ENCODE measurements at regions not wholly inside any gene's neighbourhood (a gene's known extent, or its start where the extent isn't known, plus 50 kb on each side); places are given as distances from the start of the nearest gene placed in this dataset.

DNA sequence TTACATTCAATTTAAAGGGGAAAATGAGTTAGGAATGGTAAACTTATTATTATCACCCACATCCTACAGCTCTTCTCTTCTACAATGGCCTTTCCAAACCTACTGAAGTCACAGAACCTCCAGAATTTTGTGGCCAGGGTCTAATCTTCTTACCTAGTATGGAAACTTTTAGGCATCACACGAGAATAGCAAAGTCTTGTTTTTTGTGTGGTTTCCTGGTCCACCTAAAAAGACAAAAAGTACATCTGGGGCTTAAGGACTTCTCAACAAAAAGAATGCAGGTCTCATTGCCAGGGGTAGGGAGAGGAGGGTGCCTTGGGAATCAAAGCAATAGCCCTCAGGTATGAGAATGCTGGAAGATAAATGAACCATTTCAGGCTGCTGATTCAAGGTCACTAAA is 345.3 kb downstream of the LMX1A start:
- Mint-ChIP-seq H3K36me3 (ENCODE audit: low read depth) (no peaks in the 10 kb centered on the region), H3K4me1 (no peaks in the 10 kb centered on the region), H3K9me3 (no peaks in the 10 kb centered on the region), H3K4me3 (no peak overlapping the region), H3K27me3 (ENCODE audit: insufficient read depth, low read depth, poor library complexity) (no peaks in the 10 kb centered on the region), H3K27ac (no peak overlapping the region)
- Histone ChIP-seq H4K20me1 (replicated peaks; ENCODE audit: insufficient read depth) (no peaks in the 10 kb centered on the region), H3K4me2 (no peak overlapping the region), H3K27ac (ENCODE audit: low read depth) (no peak overlapping the region), H3K4me1 (ENCODE audit: insufficient read depth) (no peaks in the 10 kb centered on the region), H3F3A (replicated peaks; ENCODE audit: low read depth) (no peaks in the 10 kb centered on the region), H3K4me3 (no peak overlapping the region), H2AFZ (no peak overlapping the region), H3K9me2 (ENCODE audit: insufficient read depth) (no peaks in the 10 kb centered on the region), H3K27me3 (ENCODE audit: insufficient read depth) (no peaks in the 10 kb centered on the region), H3K36me3 (ENCODE audit: insufficient read depth) (no peaks in the 10 kb centered on the region), H3K79me2 (replicated peaks; ENCODE audit: insufficient read depth) (no peaks in the 10 kb centered on the region)
- ATAC-seq: no peak
- no peak for TF ChIP-seq STAT1 (IDR thresholded peaks at IDR 0.05; ENCODE audit: unreplicated experiment)
- no peak for TF ChIP-seq ETS1 (IDR thresholded peaks at IDR 0.05)
- no peak for DNase-seq (ENCODE audit: low spot score)

DNA sequence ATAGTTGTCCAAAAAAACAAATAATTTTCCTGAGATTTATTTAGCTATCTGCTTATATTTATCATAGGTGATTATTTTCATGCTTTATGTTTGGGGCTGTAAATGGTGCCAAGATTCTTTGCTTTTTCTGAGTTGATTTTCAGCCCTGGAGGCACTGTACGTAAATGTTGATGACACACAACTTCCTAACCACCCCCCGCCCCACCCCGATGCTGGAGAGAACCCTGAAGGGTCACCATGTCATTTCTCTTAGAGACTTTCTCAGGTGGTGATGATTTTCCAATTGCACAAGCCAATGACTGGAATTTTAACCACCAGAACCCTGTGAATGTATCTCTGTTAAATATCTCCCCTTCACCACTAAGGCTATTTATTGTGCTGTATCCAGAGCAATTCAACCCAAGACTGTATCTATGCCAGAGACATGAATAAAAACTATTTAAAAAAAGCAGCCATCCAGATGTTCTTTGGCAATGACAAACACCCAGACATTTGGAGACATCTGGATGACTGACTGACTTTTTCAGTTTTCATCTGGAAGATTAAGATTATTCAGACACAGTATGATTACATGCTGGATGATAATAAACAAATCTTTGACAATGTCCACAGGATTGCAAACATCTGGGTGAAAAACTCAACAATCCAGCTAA is 346.0 kb downstream of the LMX1A start:
- no peak overlapping the region for H3K4me2 ChIP-seq
- H3K36me3 ChIP-seq (ENCODE audit: insufficient read depth): no peaks in the 10 kb centered on the region
- DNase-seq (ENCODE audit: low spot score) (no peak), ATAC-seq (no peak)
- no peaks in the 10 kb centered on the region for H3K27me3 ChIP-seq (ENCODE audit: insufficient read depth)
- no peaks in the 10 kb centered on the region for H3K4me1 Mint-ChIP-seq
- no peaks in the 10 kb centered on the region for H3K27me3 Mint-ChIP-seq (ENCODE audit: insufficient read depth, low read depth, poor library complexity)
- no peaks in the 10 kb centered on the region for H3K36me3 Mint-ChIP-seq (ENCODE audit: low read depth)
- no peak overlapping the region for H3K4me3 Mint-ChIP-seq
- H3K9me3 Mint-ChIP-seq: no peaks in the 10 kb centered on the region
- no peak overlapping the region for H3K27ac Mint-ChIP-seq
- no peaks in the 10 kb centered on the region for H3K79me2 ChIP-seq (replicated peaks; ENCODE audit: insufficient read depth)
- no peak overlapping the region for H3K27ac ChIP-seq (ENCODE audit: low read depth)
- H3K4me1 ChIP-seq (ENCODE audit: insufficient read depth): no peaks in the 10 kb centered on the region
- H4K20me1 ChIP-seq (replicated peaks; ENCODE audit: insufficient read depth): no peaks in the 10 kb centered on the region
- H2AFZ ChIP-seq: no peak overlapping the region
- H3K4me3 ChIP-seq: no peak overlapping the region
- no peaks in the 10 kb centered on the region for H3K9me2 ChIP-seq (ENCODE audit: insufficient read depth)
- no peaks in the 10 kb centered on the region for H3F3A ChIP-seq (replicated peaks; ENCODE audit: low read depth)
- no peak for TF ChIP-seq POLR2AphosphoS5 (IDR thresholded peaks at IDR 0.05; ENCODE audit: low read depth)
- no peak for TF ChIP-seq EZH2 (IDR thresholded peaks at IDR 0.05; ENCODE audit: low read depth, unreplicated experiment)
- TF ChIP-seq, protein P1, sequence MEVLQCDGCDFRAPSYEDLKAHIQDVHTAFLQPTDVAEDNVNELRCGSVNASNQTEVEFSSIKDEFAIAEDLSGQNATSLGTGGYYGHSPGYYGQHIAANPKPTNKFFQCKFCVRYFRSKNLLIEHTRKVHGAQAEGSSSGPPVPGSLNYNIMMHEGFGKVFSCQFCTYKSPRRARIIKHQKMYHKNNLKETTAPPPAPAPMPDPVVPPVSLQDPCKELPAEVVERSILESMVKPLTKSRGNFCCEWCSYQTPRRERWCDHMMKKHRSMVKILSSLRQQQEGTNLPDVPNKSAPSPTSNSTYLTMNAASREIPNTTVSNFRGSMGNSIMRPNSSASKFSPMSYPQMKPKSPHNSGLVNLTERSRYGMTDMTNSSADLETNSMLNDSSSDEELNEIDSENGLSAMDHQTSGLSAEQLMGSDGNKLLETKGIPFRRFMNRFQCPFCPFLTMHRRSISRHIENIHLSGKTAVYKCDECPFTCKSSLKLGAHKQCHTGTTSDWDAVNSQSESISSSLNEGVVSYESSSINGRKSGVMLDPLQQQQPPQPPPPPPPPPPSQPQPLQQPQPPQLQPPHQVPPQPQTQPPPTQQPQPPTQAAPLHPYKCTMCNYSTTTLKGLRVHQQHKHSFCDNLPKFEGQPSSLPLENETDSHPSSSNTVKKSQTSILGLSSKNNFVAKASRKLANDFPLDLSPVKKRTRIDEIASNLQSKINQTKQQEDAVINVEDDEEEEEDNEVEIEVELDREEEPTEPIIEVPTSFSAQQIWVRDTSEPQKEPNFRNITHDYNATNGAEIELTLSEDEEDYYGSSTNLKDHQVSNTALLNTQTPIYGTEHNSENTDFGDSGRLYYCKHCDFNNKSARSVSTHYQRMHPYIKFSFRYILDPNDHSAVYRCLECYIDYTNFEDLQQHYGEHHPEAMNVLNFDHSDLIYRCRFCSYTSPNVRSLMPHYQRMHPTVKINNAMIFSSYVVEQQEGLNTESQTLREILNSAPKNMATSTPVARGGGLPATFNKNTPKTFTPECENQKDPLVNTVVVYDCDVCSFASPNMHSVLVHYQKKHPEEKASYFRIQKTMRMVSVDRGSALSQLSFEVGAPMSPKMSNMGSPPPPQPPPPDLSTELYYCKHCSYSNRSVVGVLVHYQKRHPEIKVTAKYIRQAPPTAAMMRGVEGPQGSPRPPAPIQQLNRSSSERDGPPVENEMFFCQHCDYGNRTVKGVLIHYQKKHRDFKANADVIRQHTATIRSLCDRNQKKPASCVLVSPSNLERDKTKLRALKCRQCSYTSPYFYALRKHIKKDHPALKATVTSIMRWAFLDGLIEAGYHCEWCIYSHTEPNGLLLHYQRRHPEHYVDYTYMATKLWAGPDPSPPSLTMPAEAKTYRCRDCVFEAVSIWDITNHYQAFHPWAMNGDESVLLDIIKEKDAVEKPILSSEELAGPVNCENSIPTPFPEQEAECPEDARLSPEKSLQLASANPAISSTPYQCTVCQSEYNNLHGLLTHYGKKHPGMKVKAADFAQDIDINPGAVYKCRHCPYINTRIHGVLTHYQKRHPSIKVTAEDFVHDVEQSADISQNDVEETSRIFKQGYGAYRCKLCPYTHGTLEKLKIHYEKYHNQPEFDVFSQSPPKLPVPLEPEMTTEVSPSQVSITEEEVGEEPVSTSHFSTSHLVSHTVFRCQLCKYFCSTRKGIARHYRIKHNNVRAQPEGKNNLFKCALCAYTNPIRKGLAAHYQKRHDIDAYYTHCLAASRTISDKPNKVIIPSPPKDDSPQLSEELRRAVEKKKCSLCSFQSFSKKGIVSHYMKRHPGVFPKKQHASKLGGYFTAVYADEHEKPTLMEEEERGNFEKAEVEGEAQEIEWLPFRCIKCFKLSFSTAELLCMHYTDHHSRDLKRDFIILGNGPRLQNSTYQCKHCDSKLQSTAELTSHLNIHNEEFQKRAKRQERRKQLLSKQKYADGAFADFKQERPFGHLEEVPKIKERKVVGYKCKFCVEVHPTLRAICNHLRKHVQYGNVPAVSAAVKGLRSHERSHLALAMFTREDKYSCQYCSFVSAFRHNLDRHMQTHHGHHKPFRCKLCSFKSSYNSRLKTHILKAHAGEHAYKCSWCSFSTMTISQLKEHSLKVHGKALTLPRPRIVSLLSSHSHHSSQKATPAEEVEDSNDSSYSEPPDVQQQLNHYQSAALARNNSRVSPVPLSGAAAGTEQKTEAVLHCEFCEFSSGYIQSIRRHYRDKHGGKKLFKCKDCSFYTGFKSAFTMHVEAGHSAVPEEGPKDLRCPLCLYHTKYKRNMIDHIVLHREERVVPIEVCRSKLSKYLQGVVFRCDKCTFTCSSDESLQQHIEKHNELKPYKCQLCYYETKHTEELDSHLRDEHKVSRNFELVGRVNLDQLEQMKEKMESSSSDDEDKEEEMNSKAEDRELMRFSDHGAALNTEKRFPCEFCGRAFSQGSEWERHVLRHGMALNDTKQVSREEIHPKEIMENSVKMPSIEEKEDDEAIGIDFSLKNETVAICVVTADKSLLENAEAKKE (CRISPR knock-in tag; IDR thresholded peaks at IDR 0.05): no peak
- no peak for TF ChIP-seq STAT1 (IDR thresholded peaks at IDR 0.05; ENCODE audit: unreplicated experiment)
- no peak for TF ChIP-seq EZH2phosphoT487 (IDR thresholded peaks at IDR 0.05; ENCODE audit: unreplicated experiment)
- no peak for TF ChIP-seq ZNF114 (CRISPR knock-in tag; IDR thresholded peaks at IDR 0.05)
- TF ChIP-seq, protein P2, sequence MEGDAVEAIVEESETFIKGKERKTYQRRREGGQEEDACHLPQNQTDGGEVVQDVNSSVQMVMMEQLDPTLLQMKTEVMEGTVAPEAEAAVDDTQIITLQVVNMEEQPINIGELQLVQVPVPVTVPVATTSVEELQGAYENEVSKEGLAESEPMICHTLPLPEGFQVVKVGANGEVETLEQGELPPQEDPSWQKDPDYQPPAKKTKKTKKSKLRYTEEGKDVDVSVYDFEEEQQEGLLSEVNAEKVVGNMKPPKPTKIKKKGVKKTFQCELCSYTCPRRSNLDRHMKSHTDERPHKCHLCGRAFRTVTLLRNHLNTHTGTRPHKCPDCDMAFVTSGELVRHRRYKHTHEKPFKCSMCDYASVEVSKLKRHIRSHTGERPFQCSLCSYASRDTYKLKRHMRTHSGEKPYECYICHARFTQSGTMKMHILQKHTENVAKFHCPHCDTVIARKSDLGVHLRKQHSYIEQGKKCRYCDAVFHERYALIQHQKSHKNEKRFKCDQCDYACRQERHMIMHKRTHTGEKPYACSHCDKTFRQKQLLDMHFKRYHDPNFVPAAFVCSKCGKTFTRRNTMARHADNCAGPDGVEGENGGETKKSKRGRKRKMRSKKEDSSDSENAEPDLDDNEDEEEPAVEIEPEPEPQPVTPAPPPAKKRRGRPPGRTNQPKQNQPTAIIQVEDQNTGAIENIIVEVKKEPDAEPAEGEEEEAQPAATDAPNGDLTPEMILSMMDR (conservative IDR thresholded peaks at IDR 0.05; ENCODE audit: low read depth in 2 of 2): no peak
- no peak for TF ChIP-seq JUNB (IDR thresholded peaks at IDR 0.05; ENCODE audit: unreplicated experiment)

Measured in GM23338 (cell line).